GM23338 (cell line): ENCODE measurements at regions not wholly inside any gene's neighbourhood (a gene's known extent, or its start where the extent isn't known, plus 50 kb on each side); places are given as distances from the start of the nearest gene placed in this dataset.
A peak's percentile ranks its signal among the peaks of the same experiment; 100 is the strongest.

ENCODE experiments used
- ATAC-seq: fragments of 200-7000 bp; cut with Tn5 transposase; 3 replicates; pipeline ENCODE4 v1.9.1; 2020
- DNase-seq: peaks from one replicate; pipeline ENCODE4 v3.0.0-alpha.2; 2015; ENCODE audit warnings: low spot score
- H2AFZ ChIP-seq: fragments of 200-600 bp; sonication (generic); 2 replicates; pipeline ENCODE4 v1.8.0; 2016; ENCODE audit warnings: antibody characterized with exemption, mild to moderate bottlenecking, moderate library complexity
- H3F3A ChIP-seq: fragments of 200-600 bp; sonication (generic); replicated peaks from 2 replicates; pipeline ENCODE4 v1.8.0; 2017; ENCODE audit warnings: antibody characterized with exemption, mixed run types, low read depth
- H3K27ac ChIP-seq: fragments of 200-600 bp; sonication (generic); 2 replicates; pipeline ENCODE4 v1.6.1; 2016; ENCODE audit warnings: low read depth
- H3K27me3 ChIP-seq: fragments of 200-600 bp; sonication (generic); 2 replicates; pipeline ENCODE4 v1.8.0; 2016; ENCODE audit warnings: mild to moderate bottlenecking, mixed run types, moderate library complexity; ENCODE audit not compliant: insufficient read depth
- H3K36me3 ChIP-seq: fragments of 200-600 bp; sonication (generic); 2 replicates; pipeline ENCODE4 v1.8.0; 2016; ENCODE audit warnings: mild to moderate bottlenecking; ENCODE audit not compliant: insufficient read depth
- H3K4me1 ChIP-seq: fragments of 200-600 bp; sonication (generic); 2 replicates; pipeline ENCODE4 v1.8.0; 2016; ENCODE audit warnings: mild to moderate bottlenecking, moderate library complexity; ENCODE audit not compliant: insufficient read depth
- H3K4me2 ChIP-seq: fragments of 200-600 bp; sonication (generic); 2 replicates; pipeline ENCODE4 v1.7.1; 2017; ENCODE audit warnings: mixed run types
- H3K4me3 ChIP-seq: fragments of 200-600 bp; sonication (generic); 2 replicates; pipeline ENCODE4 v1.6.1; 2016; ENCODE audit warnings: mixed run types
- H3K79me2 ChIP-seq: fragments of 200-600 bp; sonication (generic); replicated peaks from 2 replicates; pipeline ENCODE4 v1.8.0; 2017; ENCODE audit warnings: mild to moderate bottlenecking; ENCODE audit not compliant: insufficient read depth
- H3K9me2 ChIP-seq: fragments of 200-600 bp; sonication (generic); 2 replicates; pipeline ENCODE4 v1.8.0; 2017; ENCODE audit not compliant: insufficient read depth
- H4K20me1 ChIP-seq: fragments of 200-600 bp; sonication (generic); replicated peaks from 2 replicates; pipeline ENCODE4 v1.8.0; 2017; ENCODE audit warnings: mild to moderate bottlenecking; ENCODE audit not compliant: insufficient read depth
- H3K27ac Mint-ChIP-seq: 2 replicates; pipeline ENCODE4 v1.8.0; 2020; ENCODE audit warnings: inconsistent platforms, mild to moderate bottlenecking, moderate library complexity, mixed read lengths
- H3K27me3 Mint-ChIP-seq: 3 replicates; pipeline ENCODE4 v1.8.0; 2022; ENCODE audit warnings: low read depth, mild to moderate bottlenecking, moderate library complexity, mixed read lengths, inconsistent platforms; ENCODE audit not compliant: insufficient read depth, poor library complexity
- H3K36me3 Mint-ChIP-seq: 3 replicates; pipeline ENCODE4 v1.8.0; 2021; ENCODE audit warnings: low read depth, mild to moderate bottlenecking, inconsistent platforms, moderate library complexity, mixed read lengths
- H3K4me1 Mint-ChIP-seq: 3 replicates; pipeline ENCODE4 v1.8.0; 2020; ENCODE audit warnings: mild to moderate bottlenecking, inconsistent platforms, mixed read lengths
- H3K4me3 Mint-ChIP-seq: 3 replicates; pipeline ENCODE4 v1.8.0; 2021; ENCODE audit warnings: moderate library complexity, mild to moderate bottlenecking, inconsistent platforms, mixed read lengths
- H3K9me3 Mint-ChIP-seq: 3 replicates; pipeline ENCODE4 v1.8.0; 2020; ENCODE audit warnings: moderate library complexity, mild to moderate bottlenecking, inconsistent platforms, mixed read lengths
- CREB1 ChIP-seq: fragments of 250-450 bp; sonication (Bioruptor Pico); IDR thresholded peaks from 2 replicates; pipeline ENCODE4 v1.5.0; 2020; ENCODE audit warnings: low read depth, mild to moderate bottlenecking, moderate library complexity
- ETS1 ChIP-seq: IDR thresholded peaks from 2 replicates; pipeline ENCODE4 v1.6.1; 2016; ENCODE audit warnings: antibody characterized with exemption
- EZH2 ChIP-seq: fragments of 200-600 bp; sonication (generic); IDR thresholded peaks from one replicate; pipeline ENCODE4 v1.8.0; 2017; ENCODE audit warnings: antibody characterized with exemption, mild to moderate bottlenecking, low read depth; ENCODE audit not compliant: unreplicated experiment
- EZH2phosphoT487 ChIP-seq: fragments of 200-600 bp; sonication (generic); IDR thresholded peaks from one replicate; pipeline ENCODE4 v1.8.1; 2018; ENCODE audit warnings: antibody characterized with exemption; ENCODE audit not compliant: unreplicated experiment
- JUNB ChIP-seq: IDR thresholded peaks from one replicate; pipeline ENCODE4 v1.6.1; 2016; ENCODE audit warnings: antibody characterized with exemption; ENCODE audit not compliant: unreplicated experiment
- NANOG ChIP-seq: IDR thresholded peaks from 2 replicates; pipeline ENCODE4 v1.6.1; 2016; ENCODE audit warnings: antibody characterized with exemption, borderline replicate concordance
- REST ChIP-seq: IDR thresholded peaks from one replicate; pipeline ENCODE4 v1.6.1; 2018; ENCODE audit warnings: antibody characterized with exemption; ENCODE audit not compliant: unreplicated experiment
- STAT1 ChIP-seq: IDR thresholded peaks from one replicate; pipeline ENCODE4 v1.6.1; 2016; ENCODE audit warnings: antibody characterized with exemption; ENCODE audit not compliant: unreplicated experiment
- ZNF114 ChIP-seq: fragments of 250-450 bp; sonication (Bioruptor Pico); IDR thresholded peaks from 2 replicates; pipeline ENCODE4 v1.5.0; 2020; ENCODE audit warnings: mild to moderate bottlenecking, moderate library complexity
- ZNF331 ChIP-seq: fragments of 250-450 bp; sonication (Bioruptor Pico); IDR thresholded peaks from 2 replicates; pipeline ENCODE4 v1.5.0; 2020; ENCODE audit warnings: low read depth, mild to moderate bottlenecking, moderate library complexity
- ZNF462 ChIP-seq: fragments of 250-450 bp; sonication (Bioruptor Pico); IDR thresholded peaks from 2 replicates; pipeline ENCODE4 v1.5.0; 2020; ENCODE audit warnings: mild to moderate bottlenecking, moderate library complexity

GRCh38 chr4:130044788-130045531 is 949.0 kb downstream of the C4orf33 start:
- Histone ChIP-seq H3K4me1 (no peaks in the 10 kb centered on the region; the same call in none of the 2 replicates), H3K4me3 (no peak overlapping the region), H3F3A (no peaks in the 10 kb centered on the region), H3K27me3 (no peaks in the 10 kb centered on the region), H3K27ac (peak overlapping the region; percentile 51), H3K36me3 (no peaks in the 10 kb centered on the region), H2AFZ (peak overlapping the region; percentile 63; the same call in 1 of the 2 replicates), H3K9me2 (no peaks in the 10 kb centered on the region; the same call in 1 of the 2 replicates), H4K20me1 (no peaks in the 10 kb centered on the region), H3K4me2 (no peak overlapping the region), H3K79me2 (no peaks in the 10 kb centered on the region)
- peaks cover 14% of the 10 kb centered on the region; the same call in 2 of the 3 replicates for H3K4me1 Mint-ChIP-seq
- peaks cover 60% of the 10 kb centered on the region for H3K36me3 Mint-ChIP-seq
- H3K27ac Mint-ChIP-seq: peak overlapping the region; percentile 71
- no peak overlapping the region for H3K4me3 Mint-ChIP-seq
- DNase-seq (no peak), ATAC-seq (peak; percentile 87)
- TF ChIP-seq NANOG: no peak
- TF ChIP-seq EZH2: no peak
- no peak for TF ChIP-seq ZNF331
- H3K27me3 Mint-ChIP-seq: peaks cover 2% of the 10 kb centered on the region
- peaks cover 11% of the 10 kb centered on the region; the same call in 2 of the 3 replicates for H3K9me3 Mint-ChIP-seq

GRCh38 chr4:130053723-130054122 is 957.8 kb downstream of the C4orf33 start:
- Mint-ChIP-seq H3K9me3 (peaks cover 44% of the 10 kb centered on the region), H3K27me3 (peaks cover 4% of the 10 kb centered on the region), H3K36me3 (peaks cover 66% of the 10 kb centered on the region), H3K4me3 (no peak overlapping the region), H3K4me1 (no peaks in the 10 kb centered on the region; the same call in 2 of the 3 replicates), H3K27ac (no peak overlapping the region)
- no peak for DNase-seq
- no peaks in the 10 kb centered on the region for H3K27me3 ChIP-seq
- 0 out of 2 replicates have a peak, but pooled peaks cover 3% of the 10 kb centered on the region for H3K9me2 ChIP-seq
- 0 out of 2 replicates have a peak overlapping the region, but pooled peaks have one; percentile 3 for H2AFZ ChIP-seq
- H3K36me3 ChIP-seq: no peaks in the 10 kb centered on the region; the same call in 1 of the 2 replicates
- H3K4me2 ChIP-seq: no peak overlapping the region
- H3K27ac ChIP-seq: no peak overlapping the region
- no peaks in the 10 kb centered on the region for H3F3A ChIP-seq
- H3K79me2 ChIP-seq: no peaks in the 10 kb centered on the region
- no peak for ATAC-seq
- no peaks in the 10 kb centered on the region for H4K20me1 ChIP-seq
- H3K4me1 ChIP-seq: no peaks in the 10 kb centered on the region
- H3K4me3 ChIP-seq: no peak overlapping the region
- TF ChIP-seq STAT1: no peak
- no peak for TF ChIP-seq ZNF331
- TF ChIP-seq REST: no peak
- TF ChIP-seq EZH2phosphoT487: no peak
- TF ChIP-seq ZNF114 (CRISPR knock-in tag): no peak
- TF ChIP-seq ETS1: no peak
- TF ChIP-seq ZNF462 (CRISPR knock-in tag): no peak
- no peak for TF ChIP-seq CREB1 (CRISPR knock-in tag)
- TF ChIP-seq JUNB: no peak
